OCI-LY7 (cell line): ENCODE measurements at regions not wholly inside any gene's neighbourhood (a gene's known extent, or its start where the extent isn't known, plus 50 kb on each side); places are given as distances from the start of the nearest gene placed in this dataset.

Experiments
- BruUV-seq: library from RNA; stranded (reverse); fragments of 400-500 nt; replicated peaks from 2 replicates; lab custom pipeline; 2021; lab: Mats Ljungman, UMichigan
- CTCF ChIA-PET: fragments of 300-600 bp; sonication (Branson Sonifier 250); formaldehyde crosslinking; loops from one replicate; lab custom pipeline; 2022; ENCODE audit warnings: antibody characterized with exemption; ENCODE audit not compliant: unreplicated experiment; lab: Charles Lee
- POLR2A ChIA-PET: fragments of 300-600 bp; sonication (Branson Sonifier 250); formaldehyde crosslinking; loops from one replicate; lab custom pipeline; 2022; ENCODE audit warnings: antibody characterized with exemption; lab: Charles Lee
- DNase-seq: peaks from one replicate; pipeline ENCODE4 v3.0.0-alpha.2; 2015; ENCODE audit warnings: low spot score
- H2AFZ ChIP-seq: fragments of 200-600 bp; sonication (generic), shearing (Covaris generic); 2 replicates; pipeline ENCODE4 v1.6.1; 2014; ENCODE audit warnings: mild to moderate bottlenecking, antibody characterized with exemption, low read length, moderate library complexity
- H3K27ac ChIP-seq: fragments of 200-600 bp; sonication (generic); 2 replicates; pipeline ENCODE4 v1.5.1; 2014; ENCODE audit warnings: mixed run types, low read depth, mild to moderate bottlenecking, moderate library complexity, low read length, inconsistent platforms; ENCODE audit not compliant: poor library complexity, severe bottlenecking
- H3K36me3 ChIP-seq: fragments of 200-600 bp; sonication (generic); 2 replicates; pipeline ENCODE4 v1.6.1; 2014; ENCODE audit warnings: mild to moderate bottlenecking, antibody characterized with exemption, low read length, moderate library complexity, mixed read lengths; ENCODE audit not compliant: insufficient read depth
- H3K4me1 ChIP-seq: fragments of 200-600 bp; sonication (generic); 2 replicates; pipeline ENCODE4 v1.5.1; 2014; ENCODE audit warnings: mild to moderate bottlenecking, low read length; ENCODE audit not compliant: insufficient read depth, poor library complexity, severe bottlenecking
- H3K4me2 ChIP-seq: fragments of 200-600 bp; sonication (generic); 2 replicates; pipeline ENCODE4 v1.6.1; 2014; ENCODE audit warnings: mild to moderate bottlenecking, low read length
- H3K4me3 ChIP-seq: fragments of 200-600 bp; sonication (generic); 2 replicates; pipeline ENCODE4 v1.5.1; 2014; ENCODE audit warnings: mild to moderate bottlenecking, low read depth, low read length; ENCODE audit not compliant: poor library complexity, severe bottlenecking
- H3K79me2 ChIP-seq: fragments of 200-600 bp; sonication (generic); 2 replicates; pipeline ENCODE4 v1.6.1; 2016; ENCODE audit warnings: low read depth, mild to moderate bottlenecking, low read length, moderate library complexity, mixed read lengths; ENCODE audit not compliant: insufficient read depth
- H3K9me2 ChIP-seq: fragments of 200-600 bp; sonication (generic); 2 replicates; pipeline ENCODE4 v1.6.1; 2016; ENCODE audit warnings: mild to moderate bottlenecking, low read length, mixed read lengths; ENCODE audit not compliant: insufficient read depth
- H3K9me3 ChIP-seq: fragments of 200-600 bp; sonication (generic); 2 replicates; pipeline ENCODE4 v1.6.1; 2014; ENCODE audit warnings: mild to moderate bottlenecking, mixed run types, low read length, mixed read lengths
- H4K20me1 ChIP-seq: fragments of 200-600 bp; sonication (generic); 2 replicates; pipeline ENCODE4 v1.6.1; 2014; ENCODE audit warnings: mild to moderate bottlenecking, antibody characterized with exemption, low read length, moderate library complexity, mixed read lengths; ENCODE audit not compliant: insufficient read depth
- CTCF ChIP-seq: fragments of 200-600 bp; sonication (generic); conservative IDR thresholded peaks from 2 replicates; pipeline ENCODE4 v1.5.1; 2014; ENCODE audit warnings: mild to moderate bottlenecking, antibody characterized with exemption, low read length, moderate library complexity, mixed read lengths
- EZH2phosphoT487 ChIP-seq: fragments of 200-600 bp; sonication (generic); IDR thresholded peaks from 2 replicates; pipeline ENCODE4 v1.6.1; 2018; ENCODE audit warnings: low read depth, borderline replicate concordance, mild to moderate bottlenecking, mixed run types, antibody characterized with exemption, low read length, moderate library complexity, mixed read lengths
- intact Hi-C: fragments of 100-400 bp; cut with micrococcal nuclease; formaldehyde crosslinking; loops from one replicate; pipeline ENCODE4 v1.10.0; 2022; ENCODE audit not compliant: unreplicated experiment

- no TSS peak for BruUV-seq
- H2AFZ ChIP-seq = no peak overlapping the region
- ChIA-PET CTCF (no interaction called here), POLR2A (interaction anchor here (0.6 to 1.0 kb wide), 2 partner anchors 120 to 211 kb away, joined by 3 read pairs; no protein-coding TSS in a partner anchor)
- no peaks in the 10 kb centered on the region for H3K79me2 ChIP-seq
- intact Hi-C loops = no loop called here
- TF ChIP-seq CTCF (no peak), EZH2phosphoT487 (no peak)
- H3K9me2 ChIP-seq = no peaks in the 10 kb centered on the region
- H3K4me1 ChIP-seq = no peaks in the 10 kb centered on the region
- no peak overlapping the region for H3K4me3 ChIP-seq
- H3K27ac ChIP-seq = no peak overlapping the region
- H3K9me3 ChIP-seq = no peaks in the 10 kb centered on the region
- H3K36me3 ChIP-seq = no peaks in the 10 kb centered on the region
- H4K20me1 ChIP-seq = no peaks in the 10 kb centered on the region
- no peak for DNase-seq
- H3K4me2 ChIP-seq = no peak overlapping the region
These were observed 348.6 kb downstream of the USP25 start for GRCh38 chr21:16078382-16078781.

GRCh38 chr21:16079830-16080229, 350.0 kb downstream of the USP25 start:
- POLR2A ChIA-PET = no interaction called here
- Histone ChIP-seq H3K9me2 (no peaks in the 10 kb centered on the region), H3K27ac (no peak overlapping the region), H2AFZ (no peak overlapping the region), H3K4me1 (no peaks in the 10 kb centered on the region), H4K20me1 (no peaks in the 10 kb centered on the region), H3K4me3 (no peak overlapping the region), H3K36me3 (no peaks in the 10 kb centered on the region), H3K4me2 (no peak overlapping the region), H3K79me2 (no peaks in the 10 kb centered on the region), H3K9me3 (no peaks in the 10 kb centered on the region)
- DNase-seq = no peak
- intact Hi-C loops = no loop called here
- CTCF ChIA-PET = no interaction called here
- BruUV-seq = no TSS peak
- TF ChIP-seq EZH2phosphoT487 (no peak), CTCF (no peak)

- no peaks in the 10 kb centered on the region for H3K9me2 ChIP-seq
- ChIA-PET CTCF (no interaction called here), POLR2A (interaction anchor here (1.0 kb wide), 1 partner anchor 56 kb away, joined by 3 read pairs; no protein-coding TSS in a partner anchor)
- no peak for TF ChIP-seq CTCF
- no peak for TF ChIP-seq EZH2phosphoT487
- no peak for DNase-seq
- H3K4me1 ChIP-seq = no peaks in the 10 kb centered on the region
- H2AFZ ChIP-seq = no peak overlapping the region
- no peaks in the 10 kb centered on the region for H4K20me1 ChIP-seq
- no peaks in the 10 kb centered on the region for H3K36me3 ChIP-seq
- no peak overlapping the region for H3K4me2 ChIP-seq
- no peaks in the 10 kb centered on the region for H3K9me3 ChIP-seq
- H3K4me3 ChIP-seq = no peak overlapping the region
- no peaks in the 10 kb centered on the region for H3K79me2 ChIP-seq
- intact Hi-C loops = no loop called here
- no peak overlapping the region for H3K27ac ChIP-seq
- BruUV-seq = no TSS peak
These were observed 351.5 kb downstream of the USP25 start for GRCh38 chr21:16081304-16081703.
